HepG2 (cell line): ENCODE measurements at regions not wholly inside any gene's neighbourhood (a gene's known extent, or its start where the extent isn't known, plus 50 kb on each side); places are given as distances from the start of the nearest gene placed in this dataset.

Experiments used
- EZH2 ChIP-seq: conservative IDR thresholded peaks from 2 replicates; pipeline ENCODE4 v1.6.1; 2012; ENCODE audit warnings: mild to moderate bottlenecking, low read depth, low read length, moderate library complexity
- GABPA ChIP-seq, 2 experiments: IDR thresholded peaks; 2 replicates each; pipeline ENCODE4 v1.6.1; 2011 to 2016; ENCODE audit warnings: low read depth in 2 of 2, low read length in 1 of 2, missing biosample characterization in 1 of 2, missing genetic modification characterization in 1 of 2
- MAFG ChIP-seq: sonication (generic); formaldehyde crosslinking; IDR thresholded peaks from 2 replicates; pipeline ENCODE4 v1.5.1; 2020; ENCODE audit warnings: mild to moderate bottlenecking, missing genetic modification reagents
- POLR2A ChIP-seq, 2 experiments: IDR thresholded peaks; 2 replicates each; pipeline ENCODE4 v1.6.1; 2011; ENCODE audit warnings: low read depth in 2 of 2, low read length in 2 of 2, mild to moderate bottlenecking in 1 of 2, moderate library complexity in 1 of 2; ENCODE audit not compliant: insufficient read depth in 1 of 2
- ZFP37 ChIP-seq: sonication (generic); formaldehyde crosslinking; IDR thresholded peaks from 2 replicates; pipeline ENCODE4 v1.4.0; 2020; ENCODE audit warnings: missing genetic modification reagents, borderline replicate concordance
- ZNF530 ChIP-seq: sonication (generic); formaldehyde crosslinking; IDR thresholded peaks from 2 replicates; pipeline ENCODE4 v1.5.0; 2020; ENCODE audit warnings: low read depth, mild to moderate bottlenecking, missing genetic modification reagents
- TF ChIP-seq, protein P1 (sequence below): sonication (generic); formaldehyde crosslinking; IDR thresholded peaks from 2 replicates; pipeline ENCODE4 v1.5.1; 2020; ENCODE audit warnings: missing genetic modification reagents, mild to moderate bottlenecking, borderline replicate concordance
- TF ChIP-seq, protein P2 (sequence below): sonication (generic); formaldehyde crosslinking; IDR thresholded peaks from 2 replicates; pipeline ENCODE4 v1.5.0; 2020; ENCODE audit warnings: mild to moderate bottlenecking, missing genetic modification reagents, moderate library complexity
- TF ChIP-seq, protein P3 (sequence below): sonication (generic); formaldehyde crosslinking; IDR thresholded peaks from 2 replicates; pipeline ENCODE4 v1.4.0; 2020; ENCODE audit warnings: missing genetic modification reagents

DNA sequence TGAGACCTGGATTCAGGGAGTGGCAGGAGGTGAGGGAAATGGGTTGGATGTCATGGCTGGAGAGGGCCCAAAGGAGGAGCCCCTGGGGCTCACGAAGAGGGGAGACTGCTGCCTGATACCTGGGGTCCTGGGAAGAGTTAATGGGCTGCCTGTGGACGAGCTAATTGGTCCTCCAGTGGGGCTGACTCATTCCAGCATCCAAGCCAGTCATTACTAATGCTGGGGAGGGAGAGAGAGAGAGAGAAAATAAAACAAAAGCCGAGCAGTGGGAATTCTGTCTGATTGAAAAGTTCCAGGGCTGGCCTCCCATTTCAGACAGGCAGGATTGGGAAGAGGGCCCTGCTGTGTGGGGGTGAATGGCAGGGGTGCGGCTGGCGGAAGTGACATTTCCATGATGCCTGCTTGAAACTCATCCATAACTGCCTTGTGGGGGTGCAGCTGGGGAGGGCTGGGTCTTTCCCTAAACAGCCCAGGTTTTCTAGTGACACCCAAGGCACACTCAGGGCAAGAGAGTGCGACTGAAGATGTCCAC lies 297.8 kb downstream of the RPS24 start:
- TF ChIP-seq ZNF530 (CRISPR knock-in tag): no peak
- TF ChIP-seq, protein P1, sequence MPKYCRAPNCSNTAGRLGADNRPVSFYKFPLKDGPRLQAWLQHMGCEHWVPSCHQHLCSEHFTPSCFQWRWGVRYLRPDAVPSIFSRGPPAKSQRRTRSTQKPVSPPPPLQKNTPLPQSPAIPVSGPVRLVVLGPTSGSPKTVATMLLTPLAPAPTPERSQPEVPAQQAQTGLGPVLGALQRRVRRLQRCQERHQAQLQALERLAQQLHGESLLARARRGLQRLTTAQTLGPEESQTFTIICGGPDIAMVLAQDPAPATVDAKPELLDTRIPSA: no peak
- no peak for TF ChIP-seq EZH2
- TF ChIP-seq, protein P2, sequence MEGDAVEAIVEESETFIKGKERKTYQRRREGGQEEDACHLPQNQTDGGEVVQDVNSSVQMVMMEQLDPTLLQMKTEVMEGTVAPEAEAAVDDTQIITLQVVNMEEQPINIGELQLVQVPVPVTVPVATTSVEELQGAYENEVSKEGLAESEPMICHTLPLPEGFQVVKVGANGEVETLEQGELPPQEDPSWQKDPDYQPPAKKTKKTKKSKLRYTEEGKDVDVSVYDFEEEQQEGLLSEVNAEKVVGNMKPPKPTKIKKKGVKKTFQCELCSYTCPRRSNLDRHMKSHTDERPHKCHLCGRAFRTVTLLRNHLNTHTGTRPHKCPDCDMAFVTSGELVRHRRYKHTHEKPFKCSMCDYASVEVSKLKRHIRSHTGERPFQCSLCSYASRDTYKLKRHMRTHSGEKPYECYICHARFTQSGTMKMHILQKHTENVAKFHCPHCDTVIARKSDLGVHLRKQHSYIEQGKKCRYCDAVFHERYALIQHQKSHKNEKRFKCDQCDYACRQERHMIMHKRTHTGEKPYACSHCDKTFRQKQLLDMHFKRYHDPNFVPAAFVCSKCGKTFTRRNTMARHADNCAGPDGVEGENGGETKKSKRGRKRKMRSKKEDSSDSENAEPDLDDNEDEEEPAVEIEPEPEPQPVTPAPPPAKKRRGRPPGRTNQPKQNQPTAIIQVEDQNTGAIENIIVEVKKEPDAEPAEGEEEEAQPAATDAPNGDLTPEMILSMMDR (CRISPR knock-in tag): no peak
- TF ChIP-seq POLR2A (IDR thresholded peaks at IDR 0.05; ENCODE audit: insufficient read depth in 1 of 2, low read depth in 2 of 2, low read length in 2 of 2): no peak
- TF ChIP-seq GABPA (IDR thresholded peaks at IDR 0.05; ENCODE audit: low read depth, low read length): no peak
- no peak for TF ChIP-seq GABPA (CRISPR knock-in tag; IDR thresholded peaks at IDR 0.05; ENCODE audit: low read depth)
- TF ChIP-seq, protein P3, sequence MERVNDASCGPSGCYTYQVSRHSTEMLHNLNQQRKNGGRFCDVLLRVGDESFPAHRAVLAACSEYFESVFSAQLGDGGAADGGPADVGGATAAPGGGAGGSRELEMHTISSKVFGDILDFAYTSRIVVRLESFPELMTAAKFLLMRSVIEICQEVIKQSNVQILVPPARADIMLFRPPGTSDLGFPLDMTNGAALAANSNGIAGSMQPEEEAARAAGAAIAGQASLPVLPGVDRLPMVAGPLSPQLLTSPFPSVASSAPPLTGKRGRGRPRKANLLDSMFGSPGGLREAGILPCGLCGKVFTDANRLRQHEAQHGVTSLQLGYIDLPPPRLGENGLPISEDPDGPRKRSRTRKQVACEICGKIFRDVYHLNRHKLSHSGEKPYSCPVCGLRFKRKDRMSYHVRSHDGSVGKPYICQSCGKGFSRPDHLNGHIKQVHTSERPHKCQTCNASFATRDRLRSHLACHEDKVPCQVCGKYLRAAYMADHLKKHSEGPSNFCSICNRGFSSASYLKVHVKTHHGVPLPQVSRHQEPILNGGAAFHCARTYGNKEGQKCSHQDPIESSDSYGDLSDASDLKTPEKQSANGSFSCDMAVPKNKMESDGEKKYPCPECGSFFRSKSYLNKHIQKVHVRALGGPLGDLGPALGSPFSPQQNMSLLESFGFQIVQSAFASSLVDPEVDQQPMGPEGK (CRISPR knock-in tag): no peak
- TF ChIP-seq ZFP37: no peak
- TF ChIP-seq MAFG (CRISPR knock-in tag): no peak
